MCF 10A (cell line): ENCODE measurements at regions not wholly inside any gene's neighbourhood (a gene's known extent, or its start where the extent isn't known, plus 50 kb on each side); places are given as distances from the start of the nearest gene placed in this dataset.

Source experiments
- BruUV-seq: library from RNA; stranded (reverse); fragments of 400-500 nt; replicated peaks from 2 replicates; lab custom pipeline; 2021; lab: Mats Ljungman, UMichigan
- CTCF ChIA-PET: fragments of 300-600 bp; sonication (Branson Sonifier 250); formaldehyde crosslinking; extraction: SDS; loops from one replicate; lab custom pipeline; 2021; ENCODE audit warnings: antibody characterized with exemption, inconsistent platforms; lab: Yijun Ruan, JAX
- POLR2A ChIA-PET: fragments of 300-600, 350-650 bp; sonication (Branson Sonifier 250); formaldehyde crosslinking; extraction: SDS; loops from one replicate; lab custom pipeline; 2020; ENCODE audit warnings: antibody characterized with exemption, inconsistent platforms; lab: Yijun Ruan, JAX
- DNase-seq: peaks from one replicate; pipeline ENCODE4 v3.0.0-alpha.2; 2018; ENCODE audit not compliant: unreplicated experiment
- H3K27ac Mint-ChIP-seq: one replicate; pipeline ENCODE4 v1.8.0; 2022; ENCODE audit warnings: mild to moderate bottlenecking, low read depth, mixed read lengths; ENCODE audit not compliant: unreplicated experiment
- H3K27me3 Mint-ChIP-seq: one replicate; pipeline ENCODE4 v1.8.0; 2022; ENCODE audit warnings: mixed read lengths; ENCODE audit not compliant: insufficient read depth, unreplicated experiment
- H3K36me3 Mint-ChIP-seq: one replicate; pipeline ENCODE4 v1.8.0; 2022; ENCODE audit warnings: mild to moderate bottlenecking, moderate library complexity, mixed read lengths; ENCODE audit not compliant: insufficient read depth, unreplicated experiment
- H3K4me1 Mint-ChIP-seq: one replicate; pipeline ENCODE4 v1.8.0; 2022; ENCODE audit warnings: mixed read lengths; ENCODE audit not compliant: insufficient read depth, unreplicated experiment
- H3K4me3 Mint-ChIP-seq: one replicate; pipeline ENCODE4 v1.8.0; 2022; ENCODE audit warnings: mild to moderate bottlenecking, moderate library complexity, mixed read lengths; ENCODE audit not compliant: unreplicated experiment
- H3K9me3 Mint-ChIP-seq: one replicate; pipeline ENCODE4 v1.8.0; 2022; ENCODE audit warnings: mixed read lengths; ENCODE audit not compliant: unreplicated experiment
- intact Hi-C: fragments of 100-400 bp; cut with micrococcal nuclease; formaldehyde crosslinking; loops from 2 replicates; pipeline ENCODE4 v1.14.1; 2022
- TF ChIP-seq, protein P1 (sequence below): fragments of 200-600 bp; IDR thresholded peaks from one replicate; pipeline ENCODE4 v1.8.0; 2022; ENCODE audit warnings: antibody characterized with exemption, mild to moderate bottlenecking; ENCODE audit not compliant: unreplicated experiment

- intact Hi-C loops = no loop called here
- POLR2A ChIA-PET = no interaction called here
- no peaks in the 10 kb centered on the region for H3K4me1 Mint-ChIP-seq
- CTCF ChIA-PET = interaction anchor here (0.7 to 1.2 kb wide), 3 partner anchors 9 to 88 kb away, joined by 3 to 4 read pairs (median 3); no protein-coding TSS in a partner anchor
- TF ChIP-seq, protein P1, sequence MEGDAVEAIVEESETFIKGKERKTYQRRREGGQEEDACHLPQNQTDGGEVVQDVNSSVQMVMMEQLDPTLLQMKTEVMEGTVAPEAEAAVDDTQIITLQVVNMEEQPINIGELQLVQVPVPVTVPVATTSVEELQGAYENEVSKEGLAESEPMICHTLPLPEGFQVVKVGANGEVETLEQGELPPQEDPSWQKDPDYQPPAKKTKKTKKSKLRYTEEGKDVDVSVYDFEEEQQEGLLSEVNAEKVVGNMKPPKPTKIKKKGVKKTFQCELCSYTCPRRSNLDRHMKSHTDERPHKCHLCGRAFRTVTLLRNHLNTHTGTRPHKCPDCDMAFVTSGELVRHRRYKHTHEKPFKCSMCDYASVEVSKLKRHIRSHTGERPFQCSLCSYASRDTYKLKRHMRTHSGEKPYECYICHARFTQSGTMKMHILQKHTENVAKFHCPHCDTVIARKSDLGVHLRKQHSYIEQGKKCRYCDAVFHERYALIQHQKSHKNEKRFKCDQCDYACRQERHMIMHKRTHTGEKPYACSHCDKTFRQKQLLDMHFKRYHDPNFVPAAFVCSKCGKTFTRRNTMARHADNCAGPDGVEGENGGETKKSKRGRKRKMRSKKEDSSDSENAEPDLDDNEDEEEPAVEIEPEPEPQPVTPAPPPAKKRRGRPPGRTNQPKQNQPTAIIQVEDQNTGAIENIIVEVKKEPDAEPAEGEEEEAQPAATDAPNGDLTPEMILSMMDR = no peak
- BruUV-seq = no TSS peak
- no peaks in the 10 kb centered on the region for H3K36me3 Mint-ChIP-seq
- no peak overlapping the region for H3K27ac Mint-ChIP-seq
- peaks cover 74% of the 10 kb centered on the region for H3K27me3 Mint-ChIP-seq
- no peak overlapping the region for H3K4me3 Mint-ChIP-seq
- DNase-seq = no peak
- H3K9me3 Mint-ChIP-seq = no peaks in the 10 kb centered on the region
These were observed 504.2 kb upstream of the PSMD7 start for GRCh38 chr16:73792199-73793020.

DNA sequence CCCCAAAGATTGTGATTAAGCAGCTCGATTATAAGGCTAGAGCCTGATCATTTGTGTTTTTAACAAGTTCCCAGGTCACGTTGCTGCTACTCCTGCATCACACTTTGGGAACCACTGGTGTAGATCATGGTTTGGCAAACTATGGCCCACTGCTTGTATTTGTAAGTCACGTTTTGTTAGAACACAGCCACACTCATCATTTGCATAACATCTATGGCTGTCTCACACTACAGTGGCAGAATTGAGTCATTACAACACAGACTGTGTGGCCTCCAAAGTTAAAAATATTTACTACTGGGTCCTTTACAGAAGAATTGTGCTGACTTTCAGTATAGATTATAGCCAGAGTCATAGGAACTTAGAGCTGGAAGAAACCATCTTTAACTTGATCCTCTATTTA lies 515.3 kb upstream of the PSMD7 start:
- H3K4me1 Mint-ChIP-seq = no peaks in the 10 kb centered on the region
- no peak overlapping the region for H3K27ac Mint-ChIP-seq
- H3K9me3 Mint-ChIP-seq = peaks cover 9% of the 10 kb centered on the region
- TF ChIP-seq, protein P1 = no peak
- no peak overlapping the region for H3K4me3 Mint-ChIP-seq
- ChIA-PET POLR2A (interaction anchor here (0.7 kb wide), 1 partner anchor 834 kb away, joined by 3 read pairs; no protein-coding TSS in a partner anchor), CTCF (interaction anchor here (1.1 to 1.4 kb wide), 4 partner anchors 12 to 212 kb away, joined by 3 to 4 read pairs (median 3); no protein-coding TSS in a partner anchor)
- peaks cover 61% of the 10 kb centered on the region for H3K27me3 Mint-ChIP-seq
- H3K36me3 Mint-ChIP-seq = peaks cover 4% of the 10 kb centered on the region
- no peak for DNase-seq
- BruUV-seq = no TSS peak
- intact Hi-C loops = no loop called here

DNA sequence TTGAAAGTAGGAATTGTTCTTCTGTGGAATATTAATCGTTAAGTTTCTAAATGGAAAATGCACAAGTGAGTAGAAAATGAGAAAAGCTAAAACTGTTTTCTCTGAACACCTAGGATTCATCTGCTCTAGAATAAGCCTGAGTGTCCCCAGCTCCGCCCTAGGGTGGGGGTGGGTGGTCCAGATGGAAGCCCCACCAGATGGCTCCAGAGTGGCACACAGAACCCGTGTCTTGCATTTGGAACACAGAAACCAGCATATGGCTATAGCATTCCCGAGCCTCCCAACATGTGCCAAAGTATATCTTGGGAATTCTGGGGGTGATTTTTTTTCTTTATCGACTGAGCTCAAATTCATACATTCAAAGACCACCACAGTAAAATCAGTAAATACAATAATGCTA lies 517.7 kb upstream of the PSMD7 start:
- Mint-ChIP-seq H3K27ac (no peak overlapping the region), H3K9me3 (no peaks in the 10 kb centered on the region), H3K4me1 (no peaks in the 10 kb centered on the region), H3K4me3 (no peak overlapping the region), H3K36me3 (peaks cover 7% of the 10 kb centered on the region), H3K27me3 (peaks cover 57% of the 10 kb centered on the region)
- no peak for DNase-seq
- BruUV-seq = no TSS peak
- intact Hi-C loops = no loop called here
- TF ChIP-seq, protein P1 = no peak
- ChIA-PET CTCF (interaction anchor here (0.6 to 1.0 kb wide), 4 partner anchors 15 to 65 kb away, joined by 3 read pairs; no protein-coding TSS in a partner anchor), POLR2A (no interaction called here)

DNA sequence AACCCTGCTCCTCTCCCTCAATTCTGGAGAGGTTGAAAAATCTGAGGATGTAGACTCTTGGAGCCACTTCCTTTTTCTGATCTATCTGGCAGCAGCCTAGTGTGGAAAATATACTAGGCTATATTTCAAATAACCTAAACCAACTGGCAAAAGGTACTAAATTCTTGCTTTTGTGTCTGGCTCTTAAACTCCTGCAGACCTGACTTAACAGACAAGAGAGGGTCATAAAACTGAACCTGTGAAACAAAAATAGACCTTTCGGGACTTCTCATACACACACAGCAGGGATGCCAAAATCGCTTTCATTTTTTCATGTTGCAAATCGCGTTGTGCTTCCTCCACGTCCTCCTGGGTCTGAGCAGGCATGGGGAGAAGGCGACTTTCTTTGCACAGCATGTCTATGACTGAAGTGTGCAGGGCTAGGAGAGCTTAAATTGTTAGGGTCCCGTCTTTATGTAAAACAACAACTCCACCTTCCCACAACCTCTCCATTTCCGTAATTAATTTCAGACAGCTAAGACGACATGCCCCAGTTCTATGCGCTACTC lies 520.7 kb upstream of the PSMD7 start:
- peaks cover 7% of the 10 kb centered on the region for H3K4me1 Mint-ChIP-seq
- H3K27me3 Mint-ChIP-seq = peaks cover 50% of the 10 kb centered on the region
- H3K4me3 Mint-ChIP-seq = no peak overlapping the region
- no peaks in the 10 kb centered on the region for H3K9me3 Mint-ChIP-seq
- BruUV-seq = no TSS peak
- intact Hi-C loops = no loop called here
- CTCF ChIA-PET = no interaction called here
- peaks cover 5% of the 10 kb centered on the region for H3K36me3 Mint-ChIP-seq
- TF ChIP-seq, protein P1 = no peak
- POLR2A ChIA-PET = no interaction called here
- H3K27ac Mint-ChIP-seq = no peak overlapping the region
- DNase-seq = no peak
